HS-27A (cell line): ENCODE measurements at regions not wholly inside any gene's neighbourhood (a gene's known extent, or its start where the extent isn't known, plus 50 kb on each side); places are given as distances from the start of the nearest gene placed in this dataset.
"Not testable (repeated sequence)": the region's sequence is repeated elsewhere in the genome, so short reads cannot be mapped to it uniquely, and the experiment has no call there.

Experiments used
- DNase-seq: peaks from one replicate; pipeline ENCODE4 v3.0.0-alpha.2; 2012; ENCODE audit warnings: low read depth, missing footprints

DNA sequence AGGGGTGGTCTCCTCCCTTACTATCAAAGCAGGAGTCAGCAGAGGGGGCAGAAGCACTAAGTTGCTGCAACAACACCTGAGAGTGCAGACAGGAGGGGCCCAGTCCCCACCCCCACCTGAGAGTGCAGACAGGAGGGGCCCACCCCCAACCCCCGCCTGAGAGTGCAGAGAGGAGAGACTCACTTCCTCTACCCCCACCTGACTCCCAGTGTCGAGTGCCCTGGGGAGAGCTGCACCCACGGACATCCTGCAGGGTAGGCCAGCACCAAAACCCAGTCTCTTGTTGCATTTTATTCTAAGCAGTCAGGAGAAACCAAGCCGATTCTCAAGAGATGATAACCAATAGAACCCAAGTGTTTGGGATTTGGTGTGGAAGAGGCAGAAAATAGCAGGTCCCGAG is 78.4 kb downstream of the NAPG start:
- no peak for DNase-seq

DNA sequence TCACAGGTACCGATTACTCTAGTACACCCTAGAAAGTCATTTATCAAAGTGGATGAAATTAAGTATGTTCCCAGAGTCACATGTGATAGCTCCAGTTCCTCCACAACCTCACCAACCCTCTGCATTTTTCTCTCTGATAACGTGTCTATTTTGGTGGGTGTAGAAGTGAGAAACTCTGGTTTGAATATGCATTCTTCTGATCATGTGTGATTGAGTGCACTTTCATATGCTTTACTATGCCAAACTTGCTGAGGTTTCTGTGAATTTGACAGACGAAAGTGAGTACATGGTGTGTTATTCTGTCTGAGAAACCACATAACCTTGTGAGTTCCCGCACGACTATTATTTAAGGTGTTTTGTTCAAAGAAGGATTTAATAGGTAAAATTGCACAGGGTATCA is 81.1 kb downstream of the NAPG start:
- DNase-seq, result not testable (repeated sequence)

DNA sequence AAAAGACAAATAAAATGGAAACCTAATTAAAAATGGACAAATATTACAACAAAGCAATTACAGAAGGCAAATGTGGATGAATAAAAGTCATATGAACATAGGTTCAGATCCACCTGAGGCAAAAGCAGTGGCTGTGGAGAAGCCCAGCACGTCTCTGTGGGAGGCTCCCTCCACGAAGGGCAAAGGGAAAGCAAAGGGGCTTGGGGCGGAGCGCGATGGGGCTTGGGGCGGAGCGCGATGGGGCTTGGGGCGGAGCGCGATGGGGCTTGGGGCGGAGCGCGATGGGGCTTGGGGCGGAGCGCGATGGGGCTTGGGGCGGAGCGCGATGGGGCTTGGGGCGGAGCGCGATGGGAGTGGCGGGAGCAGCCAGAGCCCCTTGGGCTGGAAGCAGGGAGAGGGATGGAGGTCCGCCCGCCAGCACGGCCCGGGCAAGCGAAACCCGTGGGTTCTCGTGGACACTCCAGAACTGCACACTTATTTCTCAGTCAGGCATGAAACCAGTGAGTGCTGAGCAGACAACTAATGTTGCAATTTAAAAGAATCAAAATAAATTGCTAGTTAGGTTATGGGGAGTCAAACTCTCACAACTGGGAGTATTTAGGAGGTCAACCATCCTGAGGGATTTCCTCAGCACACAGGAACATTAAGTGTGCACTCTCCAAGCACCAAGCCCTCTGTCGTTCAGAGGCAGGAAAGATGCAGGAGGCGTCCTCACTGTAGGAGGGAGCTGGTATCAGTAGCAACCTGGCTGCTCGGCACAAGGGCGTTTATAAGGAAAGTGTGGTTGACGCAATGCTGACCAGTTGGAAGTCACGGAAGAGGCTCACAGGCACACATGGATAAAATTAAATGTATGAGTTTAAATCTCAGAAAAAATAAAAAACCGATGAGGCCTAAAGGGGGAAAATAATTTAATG is 81.8 kb downstream of the NAPG start:
- DNase-seq, result not testable (repeated sequence)

DNA sequence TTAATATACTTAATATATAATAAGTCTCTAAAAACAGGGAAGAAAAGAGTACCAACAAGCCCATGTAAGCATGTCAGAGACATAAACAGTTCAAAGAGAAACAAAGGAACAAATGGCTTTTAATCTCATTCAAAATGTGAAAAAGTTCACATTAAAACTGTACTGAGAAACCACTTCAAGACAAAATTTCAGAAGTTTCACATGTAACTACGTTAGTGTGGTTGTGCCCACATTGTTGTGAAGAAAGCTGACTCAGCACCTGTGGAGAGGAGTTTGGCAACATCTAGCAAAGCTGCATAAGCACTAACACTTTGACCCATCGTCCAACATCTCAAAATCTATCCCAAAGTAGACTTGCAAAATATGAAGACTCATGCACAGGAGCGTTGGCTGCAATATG is 82.6 kb downstream of the NAPG start:
- not testable (repeated sequence) for DNase-seq

DNA sequence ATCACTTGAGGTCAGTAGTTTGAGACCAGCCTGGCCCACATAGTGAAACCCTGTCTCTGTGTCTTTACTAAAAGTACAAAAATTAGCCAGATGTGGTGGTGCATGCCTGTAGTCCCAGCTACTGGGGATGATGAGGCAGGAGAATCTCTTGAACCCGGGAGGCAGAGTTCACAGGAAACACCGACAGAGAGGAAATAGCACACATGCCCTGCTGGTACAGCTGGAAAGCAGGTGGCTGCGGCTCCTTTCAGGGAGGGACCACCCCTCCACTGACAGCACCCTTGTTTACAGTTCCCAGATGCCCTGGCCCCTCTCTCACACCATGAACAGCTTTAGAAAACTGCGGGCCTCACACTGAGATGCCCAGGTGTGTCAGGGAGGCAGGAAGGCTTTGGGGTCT is 83.2 kb downstream of the NAPG start:
- DNase-seq, result not testable (repeated sequence)

DNA sequence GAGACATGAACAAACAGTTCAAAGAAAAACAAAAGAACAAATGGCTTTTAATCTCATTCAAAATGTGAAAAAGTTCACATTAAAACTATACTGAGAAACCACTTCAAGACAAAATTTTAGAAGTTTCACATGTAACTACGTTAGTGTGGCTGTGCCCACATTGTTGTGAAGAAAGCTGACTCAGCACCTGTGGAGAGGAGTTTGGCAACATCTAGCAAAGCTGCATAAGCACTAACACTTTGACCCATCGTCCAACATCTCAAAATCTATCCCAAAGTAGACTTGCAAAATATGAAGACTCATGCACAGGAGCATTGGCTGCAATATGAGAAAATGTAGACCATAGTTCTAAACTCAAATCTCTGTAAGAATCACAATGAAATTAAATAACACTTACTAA is 87.4 kb downstream of the NAPG start:
- DNase-seq, result not testable (repeated sequence)

DNA sequence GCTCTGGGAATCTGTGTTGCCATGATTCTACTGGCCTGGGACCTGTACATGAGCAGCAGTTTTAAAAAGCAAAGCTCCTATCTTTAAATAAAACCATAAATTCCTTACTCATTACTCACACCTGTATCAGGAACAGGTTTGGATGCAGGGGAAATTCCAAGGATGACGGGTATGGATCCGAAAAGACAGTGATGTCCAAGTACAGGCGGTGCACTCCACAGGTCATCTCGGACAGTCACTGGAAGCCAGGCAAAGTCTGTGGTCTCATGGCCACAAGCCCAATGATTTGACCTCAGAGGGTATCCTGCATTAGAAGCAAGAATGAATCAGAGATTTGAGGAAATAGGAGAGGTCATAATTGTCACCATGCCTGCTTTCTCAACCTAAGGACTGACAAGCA is 90.9 kb downstream of the NAPG start:
- DNase-seq, result peak; percentile 8

DNA sequence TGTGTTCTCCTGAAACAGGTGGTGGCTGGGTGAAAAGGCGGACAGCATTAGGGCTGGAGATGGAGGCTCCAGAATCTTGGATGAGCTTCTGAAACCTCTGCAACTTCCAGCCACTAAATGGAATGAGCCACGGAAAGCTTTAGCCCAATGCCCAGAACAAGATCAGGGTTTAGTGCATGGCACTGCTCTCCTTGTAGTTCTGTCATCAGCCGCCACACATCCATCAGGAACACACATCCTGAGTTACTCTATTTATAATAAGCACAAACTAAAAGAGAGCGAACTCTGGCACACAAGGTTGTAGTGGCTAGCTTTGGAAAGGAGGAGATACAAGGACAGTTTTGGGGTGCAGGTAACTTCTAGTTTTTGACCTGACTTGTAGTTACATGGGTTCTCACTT is 93.0 kb downstream of the NAPG start:
- DNase-seq, result not testable (repeated sequence)

DNA sequence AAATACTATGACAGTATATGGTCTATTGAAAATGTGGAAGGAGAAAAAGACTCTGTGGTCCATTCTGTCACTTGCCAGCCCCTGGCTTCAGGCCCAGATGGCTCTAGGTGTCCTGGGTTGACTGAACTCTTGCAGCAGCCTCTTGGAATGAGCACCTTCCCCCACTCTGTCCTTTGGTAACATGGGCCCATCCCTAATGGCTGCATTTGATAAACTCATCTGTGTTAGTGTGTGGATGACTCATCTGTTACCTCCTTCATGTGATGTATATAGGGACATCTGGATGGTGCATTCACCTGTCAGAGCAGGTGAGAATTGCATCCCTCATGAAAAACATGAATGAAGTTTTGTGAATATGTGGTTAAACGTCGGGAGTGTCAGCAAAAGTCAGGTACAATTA is 93.5 kb downstream of the NAPG start:
- not testable (repeated sequence) for DNase-seq

DNA sequence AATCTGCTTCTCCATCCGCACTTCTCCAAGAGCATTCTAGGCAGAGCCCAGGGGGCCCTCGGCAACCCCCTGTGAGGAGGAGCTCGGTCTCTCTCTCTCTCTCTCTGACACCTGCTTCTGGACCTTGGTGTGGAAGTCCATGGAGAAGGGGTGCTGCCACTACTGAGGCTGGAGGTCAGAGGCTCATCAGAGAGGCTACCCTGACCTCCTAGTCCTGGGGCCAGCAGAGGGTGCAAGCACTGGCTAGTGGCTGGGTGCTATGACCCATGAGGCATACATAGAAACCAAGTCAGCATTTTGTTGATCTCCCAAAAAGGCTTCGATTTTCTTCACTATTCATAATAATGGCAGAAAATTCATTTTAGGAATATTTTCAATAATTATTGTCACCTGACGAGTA is 94.0 kb downstream of the NAPG start:
- not testable (repeated sequence) for DNase-seq
